Glomerular visceral epithelial cell (primary cell): ENCODE measurements at regions not wholly inside any gene's neighbourhood (a gene's known extent, or its start where the extent isn't known, plus 50 kb on each side); places are given as distances from the start of the nearest gene placed in this dataset.
"Not testable (repeated sequence)": the region's sequence is repeated elsewhere in the genome, so short reads cannot be mapped to it uniquely, and the experiment has no call there.

ENCODE experiments used
- DNase-seq: peaks from one replicate; pipeline ENCODE4 v3.0.0-alpha.2; 2016; ENCODE audit errors: extremely low spot score

DNA sequence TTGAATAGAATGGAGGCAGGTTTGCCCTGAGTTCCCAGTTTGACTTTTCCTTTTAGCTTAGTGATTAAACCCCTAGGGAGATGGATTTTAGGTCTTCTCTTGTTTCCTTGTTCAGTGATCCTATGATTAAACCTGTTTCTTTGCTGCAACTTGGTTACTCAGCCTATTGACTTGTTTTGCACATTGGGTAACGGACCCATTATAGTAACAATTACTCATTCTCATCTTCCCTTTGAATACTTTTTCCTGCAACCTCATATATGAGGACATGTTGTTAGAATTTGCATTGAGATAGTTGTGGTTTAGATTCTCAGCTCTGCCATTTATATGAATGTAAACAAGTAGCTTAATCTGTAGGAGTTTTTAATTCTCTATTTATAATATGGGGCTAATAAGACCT, 489.2 kb upstream of the CNTN5 start:
- no peak for DNase-seq

DNA sequence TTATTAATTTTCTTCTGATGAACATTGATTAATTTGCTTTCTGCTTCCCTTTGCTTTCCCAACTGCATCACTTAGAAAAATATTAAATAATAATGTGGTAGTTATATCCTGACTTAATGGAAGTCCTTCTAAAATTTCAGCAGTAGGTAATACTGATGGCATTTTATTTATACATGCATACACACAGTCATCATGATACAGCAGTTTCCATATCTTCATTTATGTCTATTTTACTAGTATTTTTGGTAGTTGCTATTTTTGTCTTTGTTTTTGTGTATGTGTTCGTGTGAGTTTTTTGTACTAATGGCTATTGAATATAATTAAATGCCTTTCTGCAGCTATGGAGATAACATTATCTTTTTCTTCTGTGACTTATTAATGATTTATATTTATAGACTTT, 484.7 kb upstream of the CNTN5 start:
- DNase-seq = no peak

DNA sequence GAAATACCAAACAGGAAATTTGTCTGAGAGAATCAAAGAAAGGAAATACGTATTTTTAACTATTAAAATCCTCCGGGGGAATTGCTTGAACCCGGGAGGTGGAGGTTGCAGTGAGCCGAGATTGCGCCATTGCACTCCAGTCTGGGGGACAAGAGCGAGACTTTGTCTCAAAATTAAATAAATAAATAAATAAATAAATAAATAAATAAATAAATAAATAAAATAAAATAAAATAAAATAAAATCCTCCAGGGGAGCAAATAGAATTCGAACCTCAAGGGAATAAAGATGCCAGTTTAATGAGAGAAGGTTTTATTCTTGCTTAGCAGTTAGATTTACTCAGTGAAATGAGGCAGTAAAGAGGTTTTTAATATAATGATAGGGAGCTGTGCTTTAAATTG, 482.4 kb upstream of the CNTN5 start:
- DNase-seq = not testable (repeated sequence)

DNA sequence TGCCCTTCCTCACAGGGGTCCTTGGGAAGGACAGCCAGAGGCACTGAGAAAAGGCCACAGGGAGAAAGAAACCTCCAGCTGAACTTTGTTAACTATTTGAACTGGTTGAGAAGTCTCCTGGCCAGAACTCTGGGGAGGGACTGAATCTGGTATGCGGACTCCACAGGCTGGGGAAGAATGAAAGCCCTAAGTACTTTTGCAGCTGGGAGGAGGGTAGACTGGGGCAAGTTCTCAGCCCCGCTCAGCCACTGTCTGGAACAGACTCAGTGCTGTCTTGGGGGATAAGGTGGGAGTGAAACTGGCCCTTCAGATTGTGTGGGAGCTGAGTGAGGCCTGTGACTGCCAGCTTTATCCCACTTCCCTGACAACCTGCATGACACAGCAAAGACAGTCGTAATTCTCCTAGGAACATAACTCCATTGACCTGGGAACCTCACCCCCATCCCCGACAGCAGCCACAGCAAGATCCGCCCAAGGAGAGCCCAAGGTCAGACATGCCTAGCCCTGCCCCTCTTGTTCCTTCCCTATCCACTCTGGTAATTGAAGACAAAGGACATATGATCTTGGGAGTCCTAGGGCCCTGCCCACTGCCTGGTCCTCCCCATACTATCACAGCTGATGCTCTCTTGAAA, 475.1 kb upstream of the CNTN5 start:
- DNase-seq = no peak

DNA sequence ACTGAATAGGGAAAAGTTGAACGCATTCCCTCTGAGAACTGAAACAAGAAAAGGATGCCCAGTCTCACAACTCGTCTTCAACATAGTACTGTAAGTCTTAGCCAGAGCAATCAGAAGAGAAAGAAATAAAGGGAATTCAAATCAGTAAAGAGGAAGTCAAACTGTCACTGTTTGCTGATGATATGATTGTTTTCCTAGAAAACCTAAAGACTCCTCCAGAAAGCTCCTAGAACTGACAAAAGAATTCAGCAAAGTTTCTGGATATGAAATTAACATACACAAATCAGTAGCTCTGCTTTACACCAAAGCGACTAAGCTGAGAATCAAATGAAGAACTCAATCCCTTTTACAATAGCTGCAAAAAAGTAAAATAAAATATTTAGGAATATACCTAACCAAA, 471.2 kb upstream of the CNTN5 start:
- no peak for DNase-seq

DNA sequence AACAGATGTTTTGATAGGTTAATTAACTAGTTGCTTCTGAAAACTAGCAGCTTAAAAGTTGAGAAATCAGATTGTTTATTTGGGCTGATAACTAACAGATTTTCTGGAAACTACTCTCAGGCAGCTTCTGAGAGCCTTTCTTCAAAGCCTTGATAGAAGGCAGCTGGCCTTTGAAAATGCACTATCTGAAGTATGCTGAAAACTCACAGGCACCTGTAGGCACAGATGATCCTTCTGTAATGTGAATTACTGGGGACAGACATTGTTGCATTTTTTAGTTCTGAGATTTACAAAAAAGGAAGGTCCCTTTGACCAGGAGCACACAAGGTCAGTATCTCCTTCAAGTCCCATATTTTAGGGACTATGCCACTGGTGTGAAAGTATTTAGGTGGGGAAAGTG, 460.8 kb upstream of the CNTN5 start:
- DNase-seq = no peak

DNA sequence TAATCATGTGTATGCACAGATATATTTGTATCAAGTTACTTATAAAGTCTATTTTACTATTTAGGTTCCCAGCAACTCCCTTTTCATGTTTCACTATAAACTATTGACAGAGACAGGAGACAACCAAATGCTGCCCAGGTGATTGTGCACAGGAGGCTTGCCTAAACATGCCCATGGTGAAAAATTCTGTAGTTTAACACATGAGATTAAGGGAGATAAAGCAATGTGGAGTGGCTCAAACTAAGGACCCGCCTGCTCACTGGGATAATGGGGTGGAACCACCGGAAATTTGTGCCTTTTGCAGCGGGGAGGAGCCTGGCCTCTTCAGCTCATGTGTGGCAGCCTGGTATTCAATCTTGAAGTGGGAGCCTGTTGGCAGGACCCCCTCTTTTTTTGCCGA, 459.5 kb upstream of the CNTN5 start:
- DNase-seq = no peak

DNA sequence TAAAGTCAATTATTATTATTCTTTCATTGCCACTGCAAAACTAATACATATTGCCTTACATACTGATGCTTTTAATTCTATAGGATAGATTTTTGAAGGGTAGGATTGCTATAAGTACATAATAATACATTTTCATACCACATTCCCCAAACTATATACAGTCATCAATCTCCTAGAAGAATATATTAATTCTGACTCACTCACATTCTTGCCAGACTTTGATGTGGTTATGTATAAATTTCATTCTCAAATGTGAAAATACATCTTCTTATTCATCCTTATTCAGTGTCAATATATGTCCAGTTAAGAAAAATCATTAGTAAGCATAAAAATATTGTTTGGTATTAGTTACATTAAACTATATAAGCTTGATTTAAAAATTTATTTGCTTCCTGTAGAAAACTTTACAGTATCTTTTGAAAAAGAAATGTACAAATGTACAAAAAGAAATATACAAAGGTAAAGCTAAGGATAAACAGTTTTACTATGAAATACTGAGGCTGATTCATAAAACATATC, 458.8 kb upstream of the CNTN5 start:
- DNase-seq = no peak

DNA sequence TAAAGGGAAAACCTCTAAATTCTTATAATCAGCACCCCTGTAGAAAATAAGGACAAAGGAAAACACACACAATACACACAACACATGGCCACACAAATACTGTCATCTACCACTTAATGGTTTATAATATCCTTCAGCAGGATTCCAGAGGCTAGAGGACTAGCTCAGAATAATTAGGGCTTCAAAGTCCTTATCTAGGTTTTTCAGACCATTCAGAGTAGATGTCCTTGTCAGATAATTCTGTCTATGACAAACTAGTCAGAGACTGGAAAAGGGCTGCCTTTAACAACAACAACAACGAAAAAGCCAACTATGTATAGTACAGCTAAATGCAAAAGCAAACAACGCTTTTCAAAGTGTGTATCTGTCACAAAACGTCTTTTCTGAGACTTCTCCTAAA, 456.5 kb upstream of the CNTN5 start:
- no peak for DNase-seq

DNA sequence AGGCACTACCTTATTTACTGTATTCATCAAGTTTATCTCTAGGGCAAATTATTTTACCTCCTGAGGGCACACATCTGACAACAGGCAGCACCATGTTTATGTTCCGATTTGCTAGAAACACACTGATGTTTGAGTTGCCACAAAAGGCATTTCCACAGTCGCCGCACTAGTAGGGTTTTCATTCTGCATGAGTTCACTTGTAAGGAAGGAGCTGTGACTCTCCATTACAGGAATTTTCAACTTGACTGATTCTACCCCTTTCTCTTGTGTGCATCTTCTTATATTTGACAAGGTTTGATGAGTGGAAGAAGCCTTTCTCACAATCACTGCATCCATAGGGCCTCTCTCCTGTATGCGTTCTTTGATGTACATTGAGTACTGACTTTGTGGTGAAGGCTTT, 455.9 kb upstream of the CNTN5 start:
- peak; percentile 62 for DNase-seq

DNA sequence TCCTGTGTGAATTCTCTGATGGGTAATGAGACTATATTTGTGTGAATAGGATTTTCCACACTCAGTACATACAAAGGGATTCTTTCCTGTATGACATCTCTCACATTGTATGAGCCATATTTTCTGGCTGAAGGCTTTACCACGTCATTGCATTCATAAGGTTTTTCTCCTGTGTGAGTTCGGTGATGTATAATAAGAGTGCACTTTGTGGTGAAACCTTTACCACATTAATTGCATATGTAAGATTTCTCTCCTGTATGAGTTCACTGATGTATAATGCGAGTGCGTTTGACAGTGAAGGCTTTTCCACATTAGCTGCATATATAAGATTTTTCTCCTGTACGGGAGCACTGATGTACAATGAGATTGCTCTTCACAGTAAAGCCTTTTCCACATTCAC, 455.4 kb upstream of the CNTN5 start:
- peak; percentile 58 for DNase-seq

DNA sequence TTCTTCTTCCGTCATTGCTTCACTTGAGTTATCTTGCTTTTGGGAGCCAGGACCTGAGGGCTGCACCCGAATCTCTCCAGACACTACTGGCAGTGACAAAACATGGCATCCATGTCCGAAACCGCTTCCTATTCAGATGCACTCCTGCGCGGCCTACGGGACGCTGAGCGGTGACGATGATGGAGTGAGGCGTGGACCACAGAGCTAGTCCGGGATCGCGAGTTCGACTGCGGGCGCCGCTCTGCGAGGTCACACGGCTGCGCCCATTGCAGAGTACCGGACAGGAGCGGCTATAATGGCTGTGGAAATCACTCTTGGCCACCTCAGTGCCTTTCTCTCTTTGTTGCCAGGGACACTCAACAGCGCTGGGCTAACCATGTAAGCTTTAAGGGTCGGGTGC, 453.8 kb upstream of the CNTN5 start:
- DNase-seq = no peak

DNA sequence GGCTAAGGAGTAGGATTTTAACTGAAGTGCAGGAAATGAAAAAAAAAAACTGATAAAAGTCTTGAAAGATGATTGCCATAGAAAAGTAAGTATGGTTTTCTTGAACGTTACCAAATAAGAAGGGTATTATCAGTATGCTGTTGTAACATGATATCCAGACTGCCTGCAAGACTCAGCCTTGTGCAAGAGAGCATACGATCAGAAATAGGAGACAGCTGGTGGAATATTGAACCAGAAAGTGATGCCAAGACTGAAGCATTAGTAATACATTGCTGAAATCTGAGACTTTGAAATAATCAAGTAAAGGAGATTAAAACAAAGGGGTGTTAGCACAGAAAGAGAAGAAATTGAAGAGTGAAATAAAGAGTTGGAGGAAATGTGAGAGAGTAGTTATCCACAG, 452.7 kb upstream of the CNTN5 start:
- no peak for DNase-seq

DNA sequence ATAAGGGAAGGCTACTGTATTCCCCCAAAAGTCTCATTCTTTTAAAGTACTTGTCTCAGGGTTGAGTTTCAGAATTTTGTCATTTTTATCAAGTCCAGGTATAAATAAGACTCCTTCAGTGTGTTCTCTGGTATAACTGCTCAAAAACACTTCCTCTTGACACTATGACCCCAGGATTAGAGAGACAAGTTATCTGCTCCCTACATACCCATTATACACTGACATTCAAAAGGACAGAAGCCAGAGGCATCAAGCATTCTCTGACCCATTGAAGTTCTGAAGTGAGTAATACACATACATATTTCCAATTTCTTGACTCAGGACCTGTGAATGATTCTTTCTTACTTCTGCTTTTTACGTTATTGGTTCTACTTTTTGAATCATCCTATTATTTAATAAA, 447.8 kb upstream of the CNTN5 start:
- DNase-seq = no peak

DNA sequence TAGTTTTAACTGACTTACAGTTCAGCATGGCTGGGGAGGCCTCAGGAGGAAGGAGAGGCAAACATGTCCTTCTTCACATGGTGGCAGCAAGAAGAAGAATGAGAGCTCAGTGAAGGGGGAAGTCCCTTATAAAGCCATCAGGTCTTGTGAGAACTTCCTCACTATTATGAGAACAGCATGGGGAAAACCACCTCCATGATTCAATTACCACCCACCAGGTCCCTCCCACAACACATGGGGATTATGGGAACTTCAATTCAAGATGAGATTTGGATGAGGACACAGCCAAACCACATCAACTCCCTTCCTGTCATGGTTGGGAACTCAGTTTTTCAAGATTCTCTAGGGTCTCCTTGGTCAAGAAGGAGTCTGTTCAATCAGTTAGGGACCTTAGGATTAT, 432.9 kb upstream of the CNTN5 start:
- DNase-seq = no peak

DNA sequence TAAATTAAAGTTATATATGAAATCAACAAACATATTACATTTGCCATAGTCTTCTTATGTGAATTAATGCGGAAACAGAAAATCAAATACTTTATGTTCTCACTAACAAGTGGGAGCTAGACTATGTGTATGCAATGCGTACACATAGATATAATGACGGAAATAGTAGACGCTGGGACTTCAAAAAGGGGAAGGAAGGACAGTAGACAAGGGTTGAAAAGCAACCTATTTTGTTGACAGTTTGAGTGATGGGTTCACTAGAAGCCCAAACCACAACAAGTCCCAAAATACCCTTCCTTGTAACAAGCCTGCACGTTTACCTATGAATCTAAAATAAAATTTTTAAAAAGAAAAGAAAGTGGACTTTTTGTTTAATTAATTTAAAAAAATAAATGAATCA, 430.8 kb upstream of the CNTN5 start:
- no peak for DNase-seq

DNA sequence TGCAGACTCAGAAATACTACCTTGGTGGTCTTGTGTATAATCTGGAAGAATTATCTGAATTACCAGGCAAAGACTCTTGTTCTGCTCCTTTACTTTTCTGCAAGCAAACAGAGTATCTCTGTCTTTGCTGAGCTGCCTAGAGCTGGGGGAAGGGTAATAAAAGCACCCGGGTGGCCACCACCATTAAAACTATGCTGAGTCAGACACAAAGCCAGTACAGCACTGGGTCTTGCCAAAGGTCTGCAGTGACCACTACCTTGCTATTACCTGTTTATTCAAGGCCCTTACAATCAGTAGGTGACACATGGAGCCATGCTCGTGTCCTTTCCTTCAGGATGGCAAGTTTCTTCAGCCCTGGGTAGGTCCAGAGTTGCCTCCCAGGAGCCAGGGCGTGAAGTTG, 420.6 kb upstream of the CNTN5 start:
- no peak for DNase-seq

DNA sequence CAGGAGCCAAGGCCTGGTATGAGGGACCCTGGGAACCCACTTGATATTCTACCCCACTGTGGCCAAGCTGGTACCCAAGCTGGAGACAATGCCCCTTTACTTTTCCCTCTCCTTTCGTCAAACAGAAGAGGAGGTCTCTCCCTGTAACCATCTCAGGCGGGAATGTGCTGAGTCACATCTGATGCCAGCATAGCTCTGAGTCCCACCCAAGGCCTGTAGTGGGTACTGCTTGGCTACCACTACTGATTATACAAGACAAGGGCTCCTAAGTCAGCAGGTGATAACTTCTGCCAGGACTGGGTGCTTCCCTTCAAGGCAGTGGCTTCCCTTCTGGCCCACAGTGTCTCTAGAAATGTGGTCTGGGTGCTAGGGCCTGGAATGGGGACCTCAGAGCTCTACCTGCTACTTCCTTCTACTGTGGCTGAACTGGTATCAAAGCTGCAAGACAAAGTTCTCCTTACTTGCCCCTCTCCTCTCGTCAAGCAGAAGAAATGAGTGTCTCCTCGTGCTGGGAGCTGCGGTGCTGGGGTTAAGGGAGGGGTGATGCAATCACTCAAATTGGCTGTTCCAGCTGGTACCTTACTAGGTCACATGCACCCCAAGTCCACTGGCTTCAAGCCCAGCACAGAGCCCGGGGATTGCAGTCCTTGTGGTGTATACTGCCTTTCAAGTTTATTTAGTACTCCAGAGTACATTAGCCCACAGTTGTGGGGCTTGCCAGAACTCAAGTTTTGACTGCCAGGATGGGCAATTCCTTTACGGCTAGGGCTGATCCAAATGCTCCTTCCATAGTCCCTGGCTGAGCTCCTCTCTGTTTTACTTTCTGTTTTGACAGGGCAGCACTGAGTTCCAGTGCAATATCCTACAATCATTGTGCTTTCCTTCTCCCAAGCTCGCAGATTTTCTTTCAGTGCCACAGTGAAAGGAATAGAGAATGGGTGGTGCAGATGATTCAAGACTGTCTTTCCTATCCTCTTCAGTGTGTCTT, 419.7 kb upstream of the CNTN5 start:
- no peak for DNase-seq

DNA sequence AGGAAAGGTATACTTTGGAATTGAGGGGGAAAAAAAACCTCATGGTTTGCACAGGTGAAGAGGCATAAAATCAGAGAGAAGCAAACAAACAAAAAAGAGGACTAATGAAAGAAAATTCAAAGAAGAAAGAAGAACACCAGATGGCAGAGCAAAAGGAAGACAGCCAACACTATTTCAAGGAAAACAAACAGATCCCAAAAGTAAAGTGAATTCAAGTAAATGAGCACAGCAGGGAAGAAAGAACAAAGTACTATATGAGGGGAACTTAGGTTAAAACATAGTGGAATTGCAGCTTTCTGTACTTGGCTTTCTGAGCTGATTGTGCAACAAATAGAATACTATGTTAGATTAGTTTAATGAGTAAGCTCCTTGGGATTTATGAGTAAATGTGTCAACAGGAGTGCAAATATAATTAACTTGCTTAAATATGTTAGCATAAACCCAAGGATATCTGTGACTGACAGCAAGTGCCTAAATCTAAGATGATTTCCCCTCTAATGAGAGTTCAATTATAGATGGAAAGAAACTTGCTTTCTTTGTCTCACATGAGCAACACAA, 404.6 kb upstream of the CNTN5 start:
- DNase-seq = no peak

DNA sequence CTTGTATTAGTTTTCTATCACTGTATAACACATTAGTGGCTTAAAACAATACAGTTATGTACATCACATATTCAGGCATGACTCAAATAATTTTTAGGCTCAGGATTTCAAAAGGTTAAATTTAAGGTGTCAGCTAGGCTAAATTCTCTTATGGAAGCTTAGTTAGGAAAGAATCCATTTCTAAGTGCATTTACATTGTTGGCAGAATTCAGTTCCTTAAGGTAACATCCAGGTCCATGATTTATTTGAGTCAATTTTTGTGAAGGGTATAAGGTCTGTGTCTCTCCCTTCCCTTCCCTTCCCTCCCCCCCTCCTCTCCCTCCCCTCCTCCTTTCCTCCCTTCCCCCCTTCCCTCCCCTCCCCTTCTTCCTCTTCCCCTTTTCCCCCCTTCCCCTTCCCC, 399.0 kb upstream of the CNTN5 start:
- DNase-seq = no peak

DNA sequence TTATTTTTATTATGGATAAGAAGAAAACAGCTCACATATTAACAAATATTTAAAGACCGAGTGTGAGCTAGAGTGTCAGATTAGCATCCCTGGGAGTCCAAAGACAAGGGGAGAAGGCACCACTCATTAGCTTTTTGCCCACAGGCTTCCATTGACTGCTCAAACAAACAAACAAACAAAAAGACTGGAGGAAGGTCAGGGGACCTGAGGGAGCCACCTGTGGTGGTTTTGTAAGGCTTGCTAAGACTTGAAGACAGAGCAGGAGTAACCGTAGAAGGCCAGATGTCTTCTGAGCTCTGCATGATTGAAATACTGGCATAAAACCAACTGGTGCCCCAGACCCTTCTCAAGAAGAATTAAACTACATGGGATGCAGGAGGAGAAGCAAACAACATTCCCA, 395.2 kb upstream of the CNTN5 start:
- no peak for DNase-seq

DNA sequence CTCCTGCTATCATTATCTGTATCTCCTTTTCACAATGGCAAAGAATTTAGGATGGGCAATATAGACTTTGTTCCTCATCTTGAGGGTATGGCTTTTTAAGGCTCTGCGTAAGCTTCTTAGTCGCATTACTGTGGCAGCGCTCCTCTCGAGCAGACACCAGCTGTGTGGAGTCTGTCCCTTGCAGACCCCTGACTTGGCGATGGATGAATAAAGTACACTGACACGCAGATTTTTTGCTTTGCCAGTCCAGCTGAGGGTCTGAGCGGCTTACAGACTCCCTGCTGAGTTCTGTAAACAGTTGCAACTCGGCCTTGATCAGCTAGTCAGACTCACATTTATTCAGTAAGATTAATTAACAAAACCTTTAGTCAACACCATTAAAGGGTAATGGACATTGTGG, 390.0 kb upstream of the CNTN5 start:
- DNase-seq = no peak

DNA sequence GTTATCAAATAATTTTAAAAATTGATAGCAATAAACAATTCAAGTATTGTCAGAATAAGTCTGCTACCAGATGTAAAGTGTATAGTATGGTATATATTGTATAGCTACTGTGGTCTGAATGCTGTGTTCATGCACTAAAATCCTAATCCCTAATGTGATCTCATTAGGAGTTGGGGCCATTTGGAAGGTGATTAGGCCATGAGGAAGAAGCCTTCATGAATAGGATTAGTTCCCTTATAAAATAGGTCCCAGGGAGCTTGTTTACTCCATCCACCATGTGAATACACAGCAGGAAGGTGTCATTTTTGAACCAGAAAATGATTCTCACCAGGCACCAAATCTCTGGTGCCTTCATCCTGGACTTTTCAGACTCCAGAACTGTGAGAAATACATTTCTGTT, 363.0 kb upstream of the CNTN5 start:
- DNase-seq = no peak
